HepG2 (cell line): ENCODE measurements at regions not wholly inside any gene's neighbourhood (a gene's known extent, or its start where the extent isn't known, plus 50 kb on each side); places are given as distances from the start of the nearest gene placed in this dataset.

Experiments
- ATF3 ChIP-seq: sonication (generic); formaldehyde crosslinking; IDR thresholded peaks from 2 replicates; pipeline ENCODE4 v1.4.0; 2020; ENCODE audit warnings: missing genetic modification reagents
- CTCF ChIP-seq: sonication (generic); formaldehyde crosslinking; IDR thresholded peaks from 2 replicates; pipeline ENCODE4 v1.5.0; 2020; ENCODE audit warnings: mild to moderate bottlenecking, missing genetic modification reagents, moderate library complexity
- MTA1 ChIP-seq: sonication (generic); formaldehyde crosslinking; IDR thresholded peaks from 2 replicates; pipeline ENCODE4 v1.4.0; 2020; ENCODE audit warnings: missing genetic modification reagents, mild to moderate bottlenecking, borderline replicate concordance
- NR2C2 ChIP-seq: sonication (generic); formaldehyde crosslinking; IDR thresholded peaks from 2 replicates; pipeline ENCODE4 v1.4.0; 2020; ENCODE audit warnings: missing genetic modification reagents, mild to moderate bottlenecking, moderate library complexity, borderline replicate concordance
- RFX5 ChIP-seq: IDR thresholded peaks from 2 replicates; pipeline ENCODE4 v1.6.1; 2011; ENCODE audit warnings: low read depth, low read length, improper control_type of control experiment
- ZBTB40 ChIP-seq, 2 experiments: fragments of 450-650 bp in 1 of 2; sonication (generic) in 1 of 2; formaldehyde crosslinking in 1 of 2; IDR thresholded peaks; 2 replicates each; pipeline versions ENCODE4 v1.6.1 to v1.8.0; 2016 to 2022; ENCODE audit warnings: antibody characterized with exemption in 1 of 2, mild to moderate bottlenecking in 1 of 2, missing genetic modification reagents in 1 of 2

- TF ChIP-seq RFX5 (no peak), MTA1 (CRISPR knock-in tag) (no peak), NR2C2 (no peak), ZBTB40 (IDR thresholded peaks at IDR 0.05) (no peak), ZBTB40 (CRISPR knock-in tag; IDR thresholded peaks at IDR 0.05) (no peak), CTCF (no peak), ATF3 (no peak)
Observed at GRCh38 chr3:187823746-187824145, 78.5 kb upstream of the BCL6 start.
